Colonic mucosa (tissue), 4 donors: ENCODE measurements at regions not wholly inside any gene's neighbourhood (a gene's known extent, or its start where the extent isn't known, plus 50 kb on each side); places are given as distances from the start of the nearest gene placed in this dataset.

Experiments used
- DNase-seq: peaks from one replicate; pipeline ENCODE4 v3.0.0-alpha.2; 2020
- H3K27ac ChIP-seq: fragments of 200-600 bp; one replicate; pipeline ENCODE4 v1.8.0; 2021
- H3K27me3 ChIP-seq: fragments of 200-600 bp; one replicate; pipeline ENCODE4 v1.8.0; 2021
- H3K36me3 ChIP-seq: fragments of 200-600 bp; one replicate; pipeline ENCODE4 v1.8.0; 2021
- H3K4me1 ChIP-seq: fragments of 200-600 bp; one replicate; pipeline ENCODE4 v1.8.0; 2021; ENCODE audit warnings: mild to moderate bottlenecking
- H3K4me3 ChIP-seq: fragments of 200-600 bp; one replicate; pipeline ENCODE4 v1.8.0; 2021
- H3K9ac ChIP-seq, 2 donors: one replicate each; pipeline ENCODE4 v1.7.0; 2013; ENCODE audit warnings: control low read depth in 2 of 2, low read depth in 2 of 2, low read length in 2 of 2
- H3K9me3 ChIP-seq: fragments of 200-600 bp; one replicate; pipeline ENCODE4 v1.8.0; 2021
- intact Hi-C: fragments of 100-400 bp; cut with DNase I; formaldehyde crosslinking; loops from one replicate; pipeline ENCODE4 v1.14.1; 2022
- TF ChIP-seq, protein P1 (sequence below): fragments of 200-600 bp; IDR thresholded peaks from one replicate; pipeline ENCODE4 v1.8.0; 2022; ENCODE audit warnings: antibody characterized with exemption, mild to moderate bottlenecking
- donor health status: healthy.
- donor health status: DM: no; HTN: no; CAD: no.
- donor health status: DM: no; HTN: no; CAD: no.

DNA sequence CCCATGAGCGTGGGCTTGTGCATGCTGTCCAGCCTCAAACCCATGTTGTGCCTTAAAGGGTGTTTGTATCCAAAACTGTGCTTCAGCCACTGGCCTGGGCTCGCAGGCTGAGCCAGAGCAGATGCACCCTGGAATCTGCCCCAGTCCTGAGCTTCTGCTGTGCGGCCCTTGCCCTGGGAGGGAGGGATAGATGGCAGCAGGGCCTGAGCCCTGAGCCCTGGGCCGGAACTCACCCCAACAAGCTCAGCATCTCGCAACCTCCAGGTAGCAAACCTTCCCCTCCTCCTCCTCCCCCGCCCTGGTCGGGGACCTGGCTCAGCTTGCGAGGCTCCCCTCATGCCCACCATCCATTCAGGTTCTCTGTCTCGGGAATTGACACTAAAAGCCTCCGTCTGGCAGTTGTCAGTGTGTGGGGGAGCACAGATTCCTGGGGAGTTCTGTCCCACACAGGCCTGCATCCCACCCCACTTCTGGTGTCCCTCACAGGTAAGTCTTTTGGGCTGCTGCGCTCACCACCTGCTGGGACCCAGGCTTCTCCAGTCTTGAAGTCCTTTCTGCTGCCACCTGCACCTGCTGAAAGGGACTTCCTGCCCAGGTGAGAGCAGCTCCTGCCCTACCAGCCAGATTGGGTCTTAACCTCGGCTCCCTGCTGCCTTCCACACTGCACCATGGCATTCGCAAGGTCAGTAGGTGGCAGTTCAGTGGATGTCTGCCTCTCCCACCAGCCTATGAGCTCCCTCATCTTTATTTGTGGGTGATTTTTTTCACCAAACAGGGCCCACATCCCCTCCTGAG is 55.2 kb upstream of the OLFM1 start:
- Histone ChIP-seq H3K36me3 (no peaks in the 10 kb centered on the region), H3K27me3 (no peaks in the 10 kb centered on the region), H3K4me1 (no peaks in the 10 kb centered on the region), H3K9ac (no peak overlapping the region), H3K4me3 (no peak overlapping the region), H3K9me3 (no peaks in the 10 kb centered on the region), H3K27ac (no peak overlapping the region)
- TF ChIP-seq, protein P1, sequence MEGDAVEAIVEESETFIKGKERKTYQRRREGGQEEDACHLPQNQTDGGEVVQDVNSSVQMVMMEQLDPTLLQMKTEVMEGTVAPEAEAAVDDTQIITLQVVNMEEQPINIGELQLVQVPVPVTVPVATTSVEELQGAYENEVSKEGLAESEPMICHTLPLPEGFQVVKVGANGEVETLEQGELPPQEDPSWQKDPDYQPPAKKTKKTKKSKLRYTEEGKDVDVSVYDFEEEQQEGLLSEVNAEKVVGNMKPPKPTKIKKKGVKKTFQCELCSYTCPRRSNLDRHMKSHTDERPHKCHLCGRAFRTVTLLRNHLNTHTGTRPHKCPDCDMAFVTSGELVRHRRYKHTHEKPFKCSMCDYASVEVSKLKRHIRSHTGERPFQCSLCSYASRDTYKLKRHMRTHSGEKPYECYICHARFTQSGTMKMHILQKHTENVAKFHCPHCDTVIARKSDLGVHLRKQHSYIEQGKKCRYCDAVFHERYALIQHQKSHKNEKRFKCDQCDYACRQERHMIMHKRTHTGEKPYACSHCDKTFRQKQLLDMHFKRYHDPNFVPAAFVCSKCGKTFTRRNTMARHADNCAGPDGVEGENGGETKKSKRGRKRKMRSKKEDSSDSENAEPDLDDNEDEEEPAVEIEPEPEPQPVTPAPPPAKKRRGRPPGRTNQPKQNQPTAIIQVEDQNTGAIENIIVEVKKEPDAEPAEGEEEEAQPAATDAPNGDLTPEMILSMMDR, result no peak
- intact Hi-C loops, result no loop called here
- no peak for DNase-seq

DNA sequence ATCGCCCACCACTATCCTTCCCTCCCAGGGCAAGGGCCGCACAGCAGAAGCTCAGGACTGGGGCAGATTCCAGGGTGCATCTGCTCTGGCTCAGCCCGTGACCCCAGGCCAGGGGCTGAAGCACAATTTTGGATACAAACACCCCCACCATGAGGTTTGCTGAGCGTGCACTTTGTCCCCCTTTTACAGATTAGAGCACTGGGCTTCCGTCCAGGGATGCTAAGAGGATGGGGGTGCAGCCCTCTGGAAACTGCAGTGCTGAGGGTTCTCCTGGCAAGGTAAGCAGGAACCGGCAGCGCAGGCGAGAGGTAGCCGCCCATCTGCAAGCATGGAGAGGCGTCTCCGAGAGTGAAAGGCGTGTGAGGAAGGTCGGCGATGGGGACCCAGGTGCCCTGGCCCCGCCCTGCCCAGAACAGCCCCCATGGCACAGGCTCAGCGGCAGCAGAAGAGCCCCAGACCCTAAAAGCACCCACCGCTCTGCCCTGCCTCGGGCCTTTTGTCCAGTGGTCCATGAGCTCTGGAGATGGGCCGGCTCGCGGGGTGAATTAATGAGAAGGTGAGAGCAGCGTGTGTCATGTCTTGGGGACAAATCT is 54.5 kb upstream of the OLFM1 start:
- Histone ChIP-seq H3K4me1 (no peaks in the 10 kb centered on the region), H3K36me3 (no peaks in the 10 kb centered on the region), H3K9me3 (no peaks in the 10 kb centered on the region), H3K27me3 (no peaks in the 10 kb centered on the region), H3K4me3 (no peak overlapping the region), H3K9ac (no peak overlapping the region), H3K27ac (no peak overlapping the region)
- TF ChIP-seq, protein P1, result no peak
- DNase-seq, result no peak
- intact Hi-C loops, result no loop called here

DNA sequence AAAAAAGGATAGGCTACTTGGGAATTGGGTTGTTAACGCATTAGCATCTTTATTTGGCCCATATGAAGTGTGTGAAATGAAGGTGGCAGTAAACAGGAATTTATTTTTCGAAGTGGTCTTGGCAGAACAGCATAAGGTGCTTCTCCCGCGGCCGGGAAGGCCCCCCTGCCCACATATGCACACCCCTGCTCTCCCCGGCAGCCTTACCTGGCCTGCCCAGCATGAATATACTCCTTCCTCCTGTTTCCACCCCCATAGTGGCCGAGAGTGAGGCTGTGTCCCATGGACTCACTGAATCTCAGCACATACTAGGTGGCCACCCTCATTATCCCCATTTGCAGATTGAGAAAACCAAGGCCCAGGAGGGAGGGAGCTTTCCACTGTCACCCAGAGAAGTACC is 54.0 kb upstream of the OLFM1 start:
- TF ChIP-seq, protein P1, result no peak
- H3K27ac ChIP-seq, result no peak overlapping the region
- H3K9me3 ChIP-seq, result no peaks in the 10 kb centered on the region
- no peaks in the 10 kb centered on the region for H3K4me1 ChIP-seq
- H3K36me3 ChIP-seq, result no peaks in the 10 kb centered on the region
- no peak overlapping the region for H3K9ac ChIP-seq
- no peaks in the 10 kb centered on the region for H3K27me3 ChIP-seq
- H3K4me3 ChIP-seq, result no peak overlapping the region
- intact Hi-C loops, result no loop called here
- no peak for DNase-seq

DNA sequence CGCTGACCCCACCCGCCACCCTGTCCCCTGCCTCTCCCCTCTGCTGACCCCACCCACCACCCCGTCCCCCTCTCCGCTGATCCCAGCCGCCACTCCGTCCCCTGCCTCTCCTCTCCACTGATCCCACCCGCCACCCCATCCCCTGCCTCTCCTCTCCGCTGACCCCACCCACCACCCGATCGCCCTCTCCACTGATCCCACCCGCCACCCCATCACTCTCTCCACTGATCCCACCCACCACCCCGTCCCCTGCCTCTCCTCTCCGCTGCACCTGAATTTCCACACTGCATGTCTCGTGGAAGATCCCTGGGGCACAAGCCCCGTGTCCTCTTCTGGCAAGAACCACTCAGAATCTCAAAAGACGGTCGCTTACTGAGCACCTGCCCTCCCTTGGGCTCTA is 53.4 kb upstream of the OLFM1 start:
- H3K9ac ChIP-seq, result no peak overlapping the region
- H3K27ac ChIP-seq, result no peak overlapping the region
- H3K27me3 ChIP-seq, result no peaks in the 10 kb centered on the region
- intact Hi-C loops, result no loop called here
- H3K36me3 ChIP-seq, result no peaks in the 10 kb centered on the region
- TF ChIP-seq, protein P1, result no peak
- H3K4me1 ChIP-seq, result no peaks in the 10 kb centered on the region
- no peak overlapping the region for H3K4me3 ChIP-seq
- H3K9me3 ChIP-seq, result no peaks in the 10 kb centered on the region
- DNase-seq, result no peak

DNA sequence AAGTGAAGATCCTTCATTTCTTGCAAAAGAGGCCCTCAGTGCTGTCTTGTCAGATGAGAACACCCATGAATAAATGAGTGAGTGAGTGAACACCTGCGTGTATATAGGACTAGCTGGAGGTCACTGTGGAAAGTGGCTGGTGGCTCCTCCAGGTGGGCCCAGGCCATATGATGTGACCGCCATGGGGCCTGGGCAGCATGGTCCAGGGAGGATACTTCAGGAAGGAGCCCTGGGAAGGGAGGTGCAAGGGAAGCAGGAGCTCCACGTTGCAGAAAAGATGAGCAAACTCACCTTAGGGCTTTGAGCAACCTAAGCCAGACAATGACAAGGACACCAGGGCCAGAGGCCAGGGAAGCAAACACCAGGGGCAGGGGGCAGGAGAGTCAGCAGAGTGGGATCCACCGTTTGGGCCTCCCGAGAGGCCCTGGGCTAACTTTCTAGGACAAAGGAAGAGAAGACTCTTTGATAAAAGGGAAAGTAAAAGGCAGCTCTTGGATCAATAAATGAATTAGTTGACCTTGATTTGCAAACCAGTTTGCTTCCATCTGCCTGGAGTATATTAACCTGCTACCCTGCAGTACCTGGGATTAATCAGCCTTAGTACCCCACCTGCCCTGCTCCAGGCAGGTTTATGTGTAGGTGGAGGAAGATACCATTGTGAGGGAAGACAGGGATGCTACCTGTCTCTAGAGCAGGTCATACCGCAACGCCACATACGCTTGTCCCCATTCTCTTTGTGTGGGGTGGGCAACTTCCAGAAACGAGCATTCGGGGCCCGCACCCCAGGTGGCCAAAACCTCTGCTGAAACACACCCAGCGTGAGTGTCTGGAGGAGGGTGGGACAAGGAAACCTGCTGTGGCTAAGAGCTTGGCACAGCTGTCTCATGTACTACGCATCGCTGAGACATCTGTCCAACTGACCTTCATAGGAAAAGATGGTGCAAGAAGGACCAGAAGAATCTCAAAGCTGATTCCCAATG is 51.4 kb upstream of the OLFM1 start:
- H3K36me3 ChIP-seq, result no peaks in the 10 kb centered on the region
- H3K4me1 ChIP-seq, result no peaks in the 10 kb centered on the region
- TF ChIP-seq, protein P1, result no peak
- H3K27me3 ChIP-seq, result no peaks in the 10 kb centered on the region
- no peak for DNase-seq
- H3K9ac ChIP-seq, result no peak overlapping the region
- H3K4me3 ChIP-seq, result no peak overlapping the region
- no peak overlapping the region for H3K27ac ChIP-seq
- intact Hi-C loops, result no loop called here
- H3K9me3 ChIP-seq, result no peaks in the 10 kb centered on the region
